KMS-11 (cell line): ENCODE measurements at regions not wholly inside any gene's neighbourhood (a gene's known extent, or its start where the extent isn't known, plus 50 kb on each side); places are given as distances from the start of the nearest gene placed in this dataset.

ENCODE experiments used
- H2AFZ ChIP-seq: fragments of 200-600 bp; sonication (generic); 2 replicates; pipeline ENCODE4 v1.6.1; 2016; ENCODE audit warnings: antibody characterized with exemption, mixed run types, low read depth
- H3K27ac ChIP-seq: fragments of 200-600 bp; sonication (generic); 2 replicates; pipeline ENCODE4 v1.6.1; 2016; ENCODE audit warnings: mild to moderate bottlenecking, mixed run types
- H3K27me3 ChIP-seq: fragments of 200-600 bp; sonication (generic); 2 replicates; pipeline ENCODE4 v1.6.1; 2017; ENCODE audit warnings: mild to moderate bottlenecking, low read depth, mixed run types, moderate library complexity; ENCODE audit not compliant: insufficient read depth
- H3K36me3 ChIP-seq: fragments of 200-600 bp; sonication (generic); 2 replicates; pipeline ENCODE4 v1.6.1; 2017; ENCODE audit warnings: mild to moderate bottlenecking, mixed run types; ENCODE audit not compliant: insufficient read depth
- H3K4me1 ChIP-seq: fragments of 200-600 bp; sonication (generic); 2 replicates; pipeline ENCODE4 v1.6.1; 2016; ENCODE audit warnings: mild to moderate bottlenecking, low read depth, mixed run types; ENCODE audit not compliant: poor library complexity, severe bottlenecking
- H3K4me2 ChIP-seq: fragments of 200-600 bp; sonication (generic); 2 replicates; pipeline ENCODE4 v1.7.0; 2016; ENCODE audit warnings: mild to moderate bottlenecking, mixed run types
- H3K4me3 ChIP-seq: fragments of 200-600 bp; sonication (generic); IDR thresholded peaks from 2 replicates; pipeline ENCODE4 v1.6.1; 2017; ENCODE audit warnings: low read depth, low read length, mixed read lengths; ENCODE audit not compliant: insufficient read depth
- H3K79me2 ChIP-seq: fragments of 200-600 bp; sonication (generic); 2 replicates; pipeline ENCODE4 v1.6.1; 2016; ENCODE audit warnings: low read depth, mixed run types; ENCODE audit not compliant: insufficient read depth
- H3K9ac ChIP-seq: fragments of 200-600 bp; sonication (generic); 2 replicates; pipeline ENCODE4 v1.6.1; 2016; ENCODE audit warnings: mild to moderate bottlenecking, mixed run types
- H4K20me1 ChIP-seq: fragments of 200-600 bp; sonication (generic); 2 replicates; pipeline ENCODE4 v1.6.1; 2016; ENCODE audit warnings: mild to moderate bottlenecking, mixed run types; ENCODE audit not compliant: insufficient read depth
- CTCF ChIP-seq: fragments of 200-600 bp; sonication (generic); conservative IDR thresholded peaks from 2 replicates; pipeline ENCODE4 v1.6.1; 2017; ENCODE audit warnings: low read depth, mild to moderate bottlenecking, antibody characterized with exemption, low read length, moderate library complexity, mixed read lengths

GRCh38 chr1:212526111-212526491 is 82.5 kb upstream of the ATF3 start:
- Histone ChIP-seq H3K36me3 (no peaks in the 10 kb centered on the region), H4K20me1 (no peaks in the 10 kb centered on the region), H3K4me3 (no peak overlapping the region), H3K4me1 (no peaks in the 10 kb centered on the region), H3K27ac (no peak overlapping the region), H3K9ac (no peak overlapping the region), H3K27me3 (no peaks in the 10 kb centered on the region), H3K4me2 (no peak overlapping the region), H2AFZ (no peak overlapping the region), H3K79me2 (no peaks in the 10 kb centered on the region)
- TF ChIP-seq CTCF = no peak

- H3K9ac ChIP-seq = no peak overlapping the region
These were observed 80.1 kb upstream of the ATF3 start for GRCh38 chr1:212528501-212528900.

GRCh38 chr1:212529211-212529741 is 79.3 kb upstream of the ATF3 start:
- Histone ChIP-seq H3K79me2 (no peaks in the 10 kb centered on the region), H3K27ac (no peak overlapping the region), H3K4me2 (no peak overlapping the region), H3K27me3 (no peaks in the 10 kb centered on the region), H3K9ac (no peak overlapping the region), H2AFZ (no peak overlapping the region), H3K4me3 (no peak overlapping the region), H3K4me1 (no peaks in the 10 kb centered on the region), H3K36me3 (no peaks in the 10 kb centered on the region), H4K20me1 (no peaks in the 10 kb centered on the region)
- no peak for TF ChIP-seq CTCF

More at GRCh38 chr1:212528501-212528900, 80.1 kb upstream of the ATF3 start:
- H3K79me2 ChIP-seq = no peaks in the 10 kb centered on the region
- H2AFZ ChIP-seq = no peak overlapping the region
- H3K36me3 ChIP-seq = no peaks in the 10 kb centered on the region
- no peaks in the 10 kb centered on the region for H4K20me1 ChIP-seq
- no peaks in the 10 kb centered on the region for H3K4me1 ChIP-seq
- H3K27me3 ChIP-seq = no peaks in the 10 kb centered on the region
- no peak overlapping the region for H3K27ac ChIP-seq
- H3K4me2 ChIP-seq = no peak overlapping the region
- H3K4me3 ChIP-seq = no peak overlapping the region
- no peak for TF ChIP-seq CTCF

GRCh38 chr1:212531267-212531666 is 77.3 kb upstream of the ATF3 start:
- H3K4me1 ChIP-seq = no peaks in the 10 kb centered on the region
- TF ChIP-seq CTCF = no peak
- H4K20me1 ChIP-seq = no peaks in the 10 kb centered on the region
- no peaks in the 10 kb centered on the region for H3K36me3 ChIP-seq
- no peak overlapping the region for H2AFZ ChIP-seq
- no peaks in the 10 kb centered on the region for H3K27me3 ChIP-seq
- H3K4me2 ChIP-seq = no peak overlapping the region
- no peak overlapping the region for H3K4me3 ChIP-seq
- no peak overlapping the region for H3K27ac ChIP-seq
- no peaks in the 10 kb centered on the region for H3K79me2 ChIP-seq
- H3K9ac ChIP-seq = no peak overlapping the region
